LNCaP clone FGC (cell line): ENCODE measurements at regions not wholly inside any gene's neighbourhood (a gene's known extent, or its start where the extent isn't known, plus 50 kb on each side); places are given as distances from the start of the nearest gene placed in this dataset.

Source experiments
- DNase-seq: peaks from one replicate; pipeline ENCODE4 v3.0.0-alpha.2; 2011; ENCODE audit warnings: low read depth
- H3K4me3 ChIP-seq: 2 replicates; pipeline ENCODE4 v1.5.1; 2011; ENCODE audit warnings: mild to moderate bottlenecking, low read depth, low read length, control low read depth
- CTCF ChIP-seq: IDR thresholded peaks from 2 replicates; pipeline ENCODE4 v1.5.1; 2012; ENCODE audit warnings: mild to moderate bottlenecking; ENCODE audit not compliant: control insufficient read depth, insufficient read depth; ENCODE audit errors: extremely low read depth

- no peak for DNase-seq
- no peak overlapping the region for H3K4me3 ChIP-seq
- no peak for TF ChIP-seq CTCF
These were observed 238.9 kb upstream of the SDK2 start for GRCh38 chr17:73883175-73883574.

- no peak for TF ChIP-seq CTCF
- H3K4me3 ChIP-seq, result no peak overlapping the region
- no peak for DNase-seq
These were observed 243.5 kb upstream of the SDK2 start for GRCh38 chr17:73887739-73888138.

GRCh38 chr17:73888862-73889261 lies 244.6 kb upstream of the SDK2 start:
- no peak for TF ChIP-seq CTCF

GRCh38 chr17:73889439-73889838 lies 245.2 kb upstream of the SDK2 start:
- no peak for TF ChIP-seq CTCF
- H3K4me3 ChIP-seq, result no peak overlapping the region
- no peak for DNase-seq

More at GRCh38 chr17:73888862-73889261, 244.6 kb upstream of the SDK2 start:
- no peak for DNase-seq
- H3K4me3 ChIP-seq, result no peak overlapping the region

- no peak for TF ChIP-seq CTCF
- H3K4me3 ChIP-seq, result no peak overlapping the region
- no peak for DNase-seq
These were observed 246.7 kb upstream of the SDK2 start for GRCh38 chr17:73890831-73891405.

GRCh38 chr17:73895157-73895556 lies 250.9 kb upstream of the SDK2 start:
- no peak for DNase-seq
- no peak for TF ChIP-seq CTCF
- no peak overlapping the region for H3K4me3 ChIP-seq

- no peak overlapping the region for H3K4me3 ChIP-seq
- TF ChIP-seq CTCF, result no peak
- DNase-seq, result no peak
These were observed 252.7 kb upstream of the SDK2 start for GRCh38 chr17:73896966-73897365.
